HG02623 (cell line): ENCODE measurements at regions not wholly inside any gene's neighbourhood (a gene's known extent, or its start where the extent isn't known, plus 50 kb on each side); places are given as distances from the start of the nearest gene placed in this dataset.

Experiments
- ATAC-seq: cut with Tn5 transposase; IDR thresholded peaks from one replicate; pipeline ENCODE4 v1.9.1; 2021; ENCODE audit warnings: moderate library complexity; ENCODE audit not compliant: unreplicated experiment

GRCh38 chr1:5436808-5437207, 555.4 kb downstream of the NPHP4 start:
- ATAC-seq, result no peak

- no peak for ATAC-seq
Measured at GRCh38 chr1:5435414-5435813, 556.8 kb downstream of the NPHP4 start.

DNA sequence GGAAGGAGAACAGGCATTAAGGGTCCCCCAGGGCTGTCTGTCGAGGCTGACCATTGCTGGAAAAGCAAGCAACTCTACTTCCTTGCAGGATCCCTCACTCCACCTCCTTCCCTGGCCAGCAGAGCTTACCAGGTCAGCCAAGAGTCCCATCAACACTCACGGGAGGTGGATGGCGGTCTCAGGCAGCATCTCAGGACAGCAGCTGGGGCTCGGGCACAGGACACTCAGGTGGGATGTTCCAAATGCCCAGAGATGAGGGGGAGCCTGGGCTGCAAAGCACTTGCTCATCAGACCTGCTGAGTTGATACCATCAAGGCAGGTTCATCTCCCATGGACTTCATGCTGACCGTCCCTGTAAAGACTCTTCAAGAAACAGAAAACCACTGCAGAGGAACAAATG, 559.8 kb downstream of the NPHP4 start:
- ATAC-seq, result no peak

- no peak for ATAC-seq
Measured at GRCh38 chr1:5430911-5431697, 561.1 kb downstream of the NPHP4 start.

GRCh38 chr1:5430136-5430535, 562.1 kb downstream of the NPHP4 start:
- no peak for ATAC-seq

DNA sequence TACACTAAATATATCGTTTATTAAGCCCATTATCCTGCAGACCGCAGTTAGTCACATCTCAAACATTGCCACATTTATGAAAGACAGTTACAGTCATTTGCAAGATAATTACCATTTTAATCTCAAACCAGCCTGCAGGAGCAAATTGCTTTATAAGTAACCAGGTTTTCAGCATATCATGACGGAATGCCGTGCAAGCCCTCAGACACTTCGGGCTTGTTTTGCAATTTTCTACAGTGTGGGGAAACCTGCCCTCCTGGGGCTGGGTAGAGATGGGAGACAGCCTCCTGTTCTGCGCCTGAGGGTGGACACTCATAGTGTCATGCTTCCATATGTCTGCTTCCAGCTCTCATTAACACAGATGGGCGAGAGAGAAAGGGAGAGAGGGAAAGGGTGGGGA, 563.9 kb downstream of the NPHP4 start:
- ATAC-seq, result no peak

DNA sequence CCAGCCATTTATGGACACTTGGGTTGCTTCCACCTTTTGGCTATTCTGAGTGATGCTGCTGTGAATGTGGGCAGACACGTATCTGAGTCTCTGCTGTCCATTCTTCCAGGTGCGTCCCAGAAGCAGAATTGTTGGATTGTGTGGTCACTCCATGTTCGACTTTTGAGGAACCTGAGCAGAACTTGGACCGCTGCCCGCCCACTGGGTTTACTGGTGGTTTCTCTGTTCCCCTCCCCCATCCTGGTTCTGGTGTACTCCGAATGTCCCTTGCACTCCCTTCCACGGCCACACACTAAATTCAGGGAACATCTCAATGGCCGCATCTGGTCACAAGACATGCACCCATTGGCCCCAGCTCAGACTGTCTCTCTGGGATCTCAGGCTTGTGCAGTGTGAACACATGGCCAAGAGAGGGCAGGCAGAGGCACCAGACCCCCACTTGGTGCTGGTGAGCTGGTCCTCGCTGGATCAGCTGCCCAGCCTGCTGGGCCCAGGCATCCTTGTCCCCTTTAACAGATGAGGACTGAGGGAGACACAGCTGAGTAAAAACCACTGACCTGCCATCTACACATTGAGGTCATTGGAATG, 565.1 kb downstream of the NPHP4 start:
- no peak for ATAC-seq

DNA sequence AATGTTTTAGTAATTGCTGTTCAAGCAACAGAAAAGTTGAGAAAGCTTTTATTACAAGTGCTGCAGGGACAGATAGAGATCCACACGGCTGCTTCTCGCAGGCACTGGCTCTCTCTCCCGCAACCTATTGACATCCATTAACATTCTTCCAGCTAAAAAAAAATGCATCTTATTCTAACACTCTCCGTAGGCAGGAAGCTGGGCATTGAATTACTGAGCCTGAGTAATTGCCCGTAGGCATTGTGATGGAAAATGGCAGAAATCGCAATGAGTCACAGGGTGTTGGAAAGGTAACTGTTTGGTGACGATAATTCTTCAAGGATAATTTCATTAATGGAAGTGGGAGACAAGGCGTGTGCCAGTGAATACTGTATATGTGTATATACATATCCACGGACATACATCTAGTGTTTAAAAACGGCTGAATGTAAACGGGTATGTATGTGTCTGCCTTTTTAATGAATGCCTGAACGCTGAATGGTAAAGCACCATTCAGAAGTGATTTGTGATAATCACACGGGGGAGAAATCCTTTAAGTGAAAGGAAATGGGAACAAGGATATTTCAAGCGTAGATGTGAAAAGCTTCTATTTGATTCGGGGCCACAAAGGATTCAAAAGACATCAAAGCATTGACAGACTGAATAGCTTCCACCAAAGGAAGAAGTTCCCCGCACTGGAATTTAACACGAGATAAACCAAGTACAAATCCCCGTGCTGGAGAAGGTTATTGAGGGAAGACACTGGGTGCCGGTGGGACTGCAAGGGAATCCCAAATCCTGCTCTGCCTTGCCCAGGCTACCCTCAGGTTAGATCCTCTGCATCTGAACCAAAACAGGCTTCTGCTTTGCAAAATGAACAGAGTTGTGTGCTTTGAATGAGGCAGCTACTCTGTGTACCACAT, 567.2 kb downstream of the NPHP4 start:
- ATAC-seq, result no peak

DNA sequence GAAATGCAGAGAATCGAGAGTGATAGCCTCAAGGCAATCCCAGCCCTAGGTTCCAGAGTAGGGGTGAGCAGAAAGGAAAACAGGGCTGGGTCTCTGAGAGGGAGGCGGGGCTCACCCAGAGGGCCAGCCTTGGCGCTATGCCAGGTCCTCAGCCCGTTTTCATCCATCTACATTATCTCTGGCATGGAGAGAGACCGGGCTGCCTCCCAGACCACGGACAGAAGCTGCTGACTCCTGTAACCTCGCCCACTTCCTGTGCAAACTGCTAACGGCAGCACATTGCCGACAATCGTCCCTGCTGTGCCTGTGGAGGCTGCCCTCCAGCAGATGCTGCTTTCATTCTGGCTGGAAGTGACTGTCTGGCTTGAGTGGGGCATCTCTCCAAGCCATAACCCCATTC, 569.1 kb downstream of the NPHP4 start:
- no peak for ATAC-seq

GRCh38 chr1:5419501-5419900, 572.7 kb downstream of the NPHP4 start:
- ATAC-seq, result no peak

DNA sequence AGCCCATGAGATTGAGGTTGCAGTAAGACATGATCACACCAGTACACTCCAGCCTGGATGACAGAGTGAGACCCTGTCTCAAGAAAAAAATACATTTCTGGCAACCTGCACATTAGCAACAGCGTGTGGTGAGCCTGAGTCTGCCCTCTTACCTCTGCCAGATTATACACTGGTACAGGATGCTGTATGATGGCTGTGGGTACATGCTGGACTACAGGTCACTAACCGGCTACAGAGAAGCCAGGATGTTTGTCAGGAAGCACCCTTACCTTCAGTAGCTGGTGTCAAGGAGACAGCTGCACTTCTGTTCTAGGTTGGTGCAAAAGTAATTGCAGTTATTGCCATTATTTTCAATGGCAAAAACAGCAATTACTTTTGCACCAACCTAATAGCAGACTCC, 575.7 kb downstream of the NPHP4 start:
- no peak for ATAC-seq

DNA sequence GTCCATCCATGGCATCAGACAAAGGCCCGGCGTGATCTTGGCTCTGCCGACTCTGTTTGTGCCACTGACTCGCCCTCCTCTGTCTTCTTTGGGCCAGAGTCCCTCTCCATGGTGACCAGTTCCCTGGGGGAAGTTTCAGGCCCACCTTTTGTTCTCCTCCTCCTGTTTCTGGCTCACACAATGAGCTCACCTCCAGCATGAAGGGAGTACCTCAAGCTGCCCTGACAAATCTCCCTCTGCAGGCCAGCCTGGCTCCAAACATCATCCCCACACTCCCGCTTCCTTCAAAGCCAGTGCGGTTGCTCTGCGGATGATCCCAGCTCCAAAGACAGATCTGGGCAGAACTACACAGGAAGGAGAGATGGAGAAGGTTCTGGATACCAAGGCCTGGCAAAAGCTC, 576.6 kb downstream of the NPHP4 start:
- no peak for ATAC-seq

DNA sequence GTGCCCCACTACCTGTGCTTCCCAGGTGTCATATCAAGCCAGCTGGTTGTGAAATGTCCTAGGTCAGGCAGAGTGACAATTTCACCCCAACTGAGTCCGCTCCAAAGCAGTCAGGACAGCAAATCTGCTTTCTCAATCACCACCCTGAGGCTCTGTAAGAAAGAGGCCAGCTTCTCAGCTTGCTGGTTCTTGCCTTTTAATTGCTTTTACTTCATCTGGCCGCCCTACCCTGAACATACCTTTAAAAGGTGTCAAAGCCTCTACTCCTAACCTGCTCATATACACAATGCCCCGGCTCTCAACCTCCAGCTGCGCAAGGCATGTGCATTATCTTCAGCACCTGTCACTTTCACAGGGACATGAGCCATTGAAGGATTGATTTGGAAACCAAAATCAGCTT, 581.6 kb downstream of the NPHP4 start:
- ATAC-seq, result no peak

DNA sequence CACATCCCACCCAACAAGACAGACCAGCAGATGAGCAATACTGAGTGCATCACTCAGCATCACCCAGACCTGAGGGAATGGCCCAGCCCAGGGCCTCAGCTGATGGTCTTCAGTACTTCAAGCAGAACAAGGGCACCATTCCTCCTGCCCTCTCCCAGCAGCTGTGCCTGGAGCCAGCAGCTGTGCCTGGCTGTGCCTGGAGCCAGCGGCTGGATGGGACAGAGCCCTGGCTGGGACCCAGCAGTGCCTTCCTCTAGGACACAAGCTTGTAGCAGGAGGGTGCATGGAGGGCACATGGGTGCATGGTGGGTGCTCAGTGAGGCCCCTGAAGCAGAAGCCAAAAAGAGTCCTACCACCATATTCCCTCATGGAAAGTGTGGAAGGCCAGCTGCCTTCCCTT, 583.8 kb downstream of the NPHP4 start:
- ATAC-seq, result no peak

DNA sequence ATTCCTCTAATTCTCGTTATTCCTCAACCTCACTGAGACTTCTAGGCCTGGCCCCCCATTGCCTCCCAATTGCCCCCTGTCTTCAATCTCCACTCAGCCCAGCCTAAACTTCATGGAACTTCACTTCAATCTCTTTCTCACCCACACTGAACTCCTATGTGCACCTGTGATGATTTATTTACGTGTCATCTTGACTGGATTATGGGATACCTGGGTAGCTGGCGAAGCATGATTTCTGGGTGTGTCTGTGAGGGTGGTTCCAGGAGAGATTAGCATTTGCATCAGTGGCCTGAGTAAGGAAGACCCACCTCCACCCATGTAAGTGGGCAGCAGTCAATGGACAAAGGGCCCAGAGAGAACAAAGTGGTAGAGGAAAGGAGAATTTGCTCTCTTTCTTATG, 587.0 kb downstream of the NPHP4 start:
- ATAC-seq, result no peak

DNA sequence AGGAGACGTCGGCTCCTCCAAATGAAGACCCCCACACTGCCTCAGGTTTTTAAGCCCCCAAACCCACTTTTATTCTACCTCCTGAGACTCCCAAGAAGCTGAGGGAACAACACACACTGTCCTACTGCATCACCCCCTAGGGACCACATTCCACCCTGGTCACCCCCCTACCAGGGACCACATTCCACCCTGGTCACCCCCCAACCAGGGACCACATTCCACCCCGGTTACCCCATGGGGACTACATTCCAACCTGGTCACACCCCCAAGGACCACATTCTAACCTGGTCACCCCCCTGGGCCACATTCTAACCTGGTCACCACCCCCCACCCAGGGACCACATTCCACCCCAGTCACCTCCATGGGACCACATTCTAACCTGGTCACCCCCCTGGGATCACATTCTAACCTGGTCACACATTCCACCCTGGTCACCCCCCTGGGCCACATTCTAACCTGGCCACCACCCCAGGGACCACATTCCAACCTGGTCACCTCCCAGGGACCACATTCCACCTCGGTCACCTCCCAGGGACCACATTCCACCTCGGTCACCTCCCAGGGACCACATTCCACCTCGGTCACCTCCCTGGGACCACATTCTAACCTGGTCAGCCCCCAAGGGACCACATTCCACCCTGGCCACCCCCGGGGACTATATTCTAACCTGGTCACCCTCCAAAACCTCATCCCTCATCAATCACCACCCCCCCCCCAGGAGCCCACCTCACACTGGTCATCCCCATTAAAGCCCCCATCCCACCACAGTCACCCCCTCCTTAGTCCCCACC, 587.6 kb downstream of the NPHP4 start:
- ATAC-seq, result no peak

- no peak for ATAC-seq
Measured at GRCh38 chr1:5403935-5404334, 588.3 kb downstream of the NPHP4 start.

GRCh38 chr1:5402618-5403017, 589.6 kb downstream of the NPHP4 start:
- no peak for ATAC-seq

DNA sequence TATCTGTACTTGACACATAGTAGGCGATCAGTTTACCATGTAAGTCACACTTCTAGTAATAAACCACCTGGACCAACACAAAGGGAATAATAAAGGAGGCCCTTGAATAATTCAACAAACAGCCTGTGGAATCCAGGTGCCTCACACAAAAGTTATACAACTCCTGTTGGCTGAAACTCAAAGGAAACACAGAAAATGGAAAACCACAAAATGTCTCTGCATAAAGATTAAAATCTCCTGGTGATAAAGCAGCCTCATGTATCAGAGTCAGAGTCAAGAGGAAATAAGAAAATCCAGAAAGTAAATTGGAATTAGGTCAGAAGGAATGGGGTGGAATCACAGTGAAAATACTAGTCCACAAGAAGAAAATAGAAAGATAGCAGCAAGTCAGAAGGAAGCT, 592.5 kb downstream of the NPHP4 start:
- ATAC-seq, result no peak

- no peak for ATAC-seq
Measured at GRCh38 chr1:5396593-5396992, 595.6 kb downstream of the NPHP4 start.

DNA sequence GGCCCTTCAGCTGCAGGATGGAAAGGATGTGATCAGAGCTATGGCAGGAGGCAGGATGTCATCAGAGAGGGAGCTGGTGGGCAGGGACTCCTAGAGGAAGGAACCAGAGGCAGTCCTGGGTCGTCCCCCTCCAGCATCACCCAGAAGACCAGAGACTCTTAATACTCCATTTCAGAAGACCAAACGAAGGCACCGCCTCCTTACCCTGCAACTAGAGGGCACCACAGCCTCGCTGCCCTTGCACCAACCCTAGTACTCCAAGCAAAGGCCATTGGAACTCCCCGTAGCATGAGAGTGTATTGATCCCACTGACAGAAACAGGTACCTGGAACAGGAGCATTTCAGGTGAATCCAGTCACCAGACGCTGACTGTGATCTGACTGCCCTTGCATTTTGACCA, 598.1 kb downstream of the NPHP4 start:
- ATAC-seq, result no peak
